SKM-1 treated with dmso at 0.1 percent for 144 hours (cell line): ENCODE measurements at regions not wholly inside any gene's neighbourhood (a gene's known extent, or its start where the extent isn't known, plus 50 kb on each side); places are given as distances from the start of the nearest gene placed in this dataset.

Experiments used
- DNase-seq: peaks from one replicate; lab custom pipeline; 2025; ENCODE audit not compliant: unreplicated experiment; lab: John Stamatoyannopoulos, UW

GRCh38 chr13:104105418-104106355 is 1039.5 kb upstream of the SLC10A2 start:
- DNase-seq = no peak

DNA sequence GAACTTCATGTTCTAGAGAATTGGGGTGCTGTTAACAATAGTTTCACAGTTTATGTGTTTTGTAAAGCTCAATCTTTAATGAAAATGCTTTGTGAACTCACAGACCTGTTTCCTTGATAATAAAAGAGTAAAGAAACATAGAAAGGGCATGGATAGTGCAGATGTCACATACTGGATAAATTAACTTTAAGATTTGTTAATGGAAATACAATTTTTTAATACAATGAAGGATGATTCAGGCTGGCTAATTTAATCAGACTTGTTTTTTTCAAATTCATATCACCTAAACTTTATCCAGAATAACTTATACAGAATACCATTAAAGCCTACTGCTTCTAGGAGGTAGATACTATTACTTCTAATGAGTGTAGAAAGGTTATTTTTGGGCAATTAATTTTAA is 1033.5 kb upstream of the SLC10A2 start:
- no peak for DNase-seq

DNA sequence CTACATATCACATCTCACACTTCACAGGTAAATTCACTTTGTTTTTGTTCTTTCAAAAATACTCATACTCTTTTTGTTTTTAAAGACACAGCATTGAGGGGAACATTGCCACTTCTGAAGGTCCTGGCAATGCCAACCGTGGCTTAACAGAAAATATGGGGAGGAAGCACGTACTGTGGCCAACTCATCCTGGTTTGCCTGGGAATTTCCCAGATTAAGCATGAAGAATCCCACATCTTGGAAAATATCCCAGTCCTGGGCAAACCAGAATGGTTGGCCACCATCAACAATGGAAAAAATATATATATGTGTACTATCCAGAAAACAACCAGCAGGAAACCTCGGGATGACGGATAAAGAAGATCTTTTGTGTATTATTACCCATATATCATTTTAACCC is 1032.2 kb upstream of the SLC10A2 start:
- no peak for DNase-seq

DNA sequence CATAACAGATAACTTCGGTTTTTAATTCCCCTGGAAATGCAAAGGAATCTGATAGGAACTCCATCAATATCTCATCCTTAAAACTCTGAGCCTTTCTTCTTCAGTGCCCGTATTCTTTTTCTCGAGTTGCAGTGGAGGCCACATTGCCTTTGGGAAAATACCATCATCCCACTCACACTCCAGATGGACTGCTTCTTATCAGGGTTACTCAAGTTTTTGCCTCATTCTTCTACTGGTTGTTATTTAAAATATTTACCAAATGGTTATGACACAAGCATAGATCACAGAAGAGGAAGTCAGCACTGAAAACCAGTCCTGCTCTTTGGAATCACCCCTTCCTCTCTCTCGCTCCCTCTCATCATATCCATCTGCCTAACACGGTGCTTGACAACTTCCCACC is 1020.5 kb upstream of the SLC10A2 start:
- DNase-seq = no peak

- no peak for DNase-seq
Observed at GRCh38 chr13:104086210-104086609, 1020.0 kb upstream of the SLC10A2 start.

DNA sequence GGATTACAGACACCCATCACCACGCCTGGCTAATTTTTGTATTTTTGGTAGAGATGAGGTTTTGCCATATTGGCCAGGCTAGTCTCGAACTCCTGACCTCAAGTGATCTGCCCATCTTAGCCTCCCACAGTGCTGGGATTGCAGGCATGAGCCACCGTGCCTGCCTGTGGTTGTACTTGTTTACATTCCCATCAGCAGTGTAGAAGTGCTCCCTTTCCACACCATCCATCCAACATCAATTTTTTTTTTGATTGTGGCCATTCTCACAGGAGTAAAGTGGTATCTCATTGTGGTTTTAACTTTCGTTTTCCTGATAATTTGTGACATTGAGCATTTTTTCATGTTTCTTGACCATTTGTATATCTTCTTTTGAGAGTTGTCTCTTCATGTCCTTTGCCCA is 1019.4 kb upstream of the SLC10A2 start:
- DNase-seq = no peak

- DNase-seq = no peak
Observed at GRCh38 chr13:104074326-104074725, 1008.1 kb upstream of the SLC10A2 start.

DNA sequence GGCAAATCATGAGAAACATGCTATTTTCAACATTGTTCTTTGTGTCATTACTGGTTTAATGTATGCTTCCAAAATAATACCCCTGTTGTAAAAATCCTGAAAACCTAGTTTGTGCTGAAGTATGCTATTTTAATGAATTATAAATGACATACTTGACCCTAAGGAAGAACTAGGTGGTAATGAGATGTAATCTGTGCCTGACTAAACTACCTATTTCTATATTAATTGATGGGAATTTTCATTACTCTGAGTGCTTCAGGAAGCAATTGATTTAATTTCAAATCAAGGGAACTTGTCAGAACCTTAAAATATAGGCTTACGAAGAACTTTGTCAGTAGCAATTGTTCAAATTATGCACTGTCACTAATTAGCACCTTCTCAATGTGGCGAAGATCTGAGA is 1005.6 kb upstream of the SLC10A2 start:
- DNase-seq = no peak

DNA sequence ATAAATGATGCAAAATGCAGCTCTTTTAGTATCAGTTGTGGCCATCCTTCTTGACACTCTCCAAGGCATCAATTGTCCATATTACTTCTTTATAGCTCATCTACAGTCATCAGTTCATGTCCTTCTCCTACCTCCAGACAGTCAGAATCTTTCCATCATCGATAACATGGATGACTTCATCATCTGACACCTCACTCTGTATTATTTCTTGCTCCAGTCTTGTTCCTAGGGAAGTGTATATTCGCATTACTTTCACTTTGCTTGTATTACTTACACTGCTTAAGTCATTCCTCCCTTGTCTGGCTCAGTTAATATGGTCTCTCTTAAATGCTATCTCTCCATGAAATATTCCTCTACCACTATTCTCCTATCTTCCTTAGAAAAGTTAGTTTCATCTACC is 999.1 kb upstream of the SLC10A2 start:
- no peak for DNase-seq

DNA sequence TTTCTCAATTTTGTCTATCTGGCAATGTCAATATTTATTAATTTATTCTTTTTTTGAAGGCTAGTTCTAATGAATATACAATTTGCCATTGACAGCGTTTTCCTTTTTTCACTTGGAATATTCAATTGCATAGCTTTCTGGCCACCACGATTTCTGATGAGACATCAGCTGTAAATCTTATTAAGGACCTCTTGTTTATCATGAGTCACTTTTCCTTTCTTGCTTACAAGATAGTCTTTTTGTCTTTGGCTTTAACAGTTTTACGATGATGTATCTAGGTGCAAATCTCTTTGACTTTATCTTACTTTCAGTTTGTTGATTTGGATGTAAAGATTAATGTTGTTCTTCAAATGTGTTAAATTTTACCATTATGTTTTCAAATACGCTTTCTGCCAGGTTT is 991.6 kb upstream of the SLC10A2 start:
- DNase-seq = no peak

DNA sequence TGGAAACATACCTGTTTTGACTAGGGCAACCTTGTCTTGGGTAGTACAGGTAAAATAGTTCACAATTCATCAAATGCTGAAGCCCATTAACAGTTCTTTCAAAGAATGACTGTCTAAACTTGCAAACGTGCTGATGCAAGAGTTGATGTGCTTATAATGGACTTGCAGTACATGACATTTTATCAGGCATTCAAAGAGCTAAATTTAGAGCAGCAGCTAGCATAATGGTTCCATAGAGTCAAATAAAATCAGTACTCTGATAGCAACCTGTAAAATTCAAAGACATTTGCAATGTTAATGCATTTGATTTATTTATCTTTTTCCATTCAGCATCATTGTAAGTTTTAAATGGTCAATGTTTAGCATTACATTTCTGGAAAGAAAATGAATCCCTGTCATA is 979.7 kb upstream of the SLC10A2 start:
- no peak for DNase-seq

GRCh38 chr13:104043184-104043583 is 977.0 kb upstream of the SLC10A2 start:
- no peak for DNase-seq

- DNase-seq = no peak
Observed at GRCh38 chr13:104034891-104035290, 968.7 kb upstream of the SLC10A2 start.

GRCh38 chr13:104025303-104025702 is 959.1 kb upstream of the SLC10A2 start:
- no peak for DNase-seq

- DNase-seq = no peak
Observed at GRCh38 chr13:104024416-104025170, 958.4 kb upstream of the SLC10A2 start.

DNA sequence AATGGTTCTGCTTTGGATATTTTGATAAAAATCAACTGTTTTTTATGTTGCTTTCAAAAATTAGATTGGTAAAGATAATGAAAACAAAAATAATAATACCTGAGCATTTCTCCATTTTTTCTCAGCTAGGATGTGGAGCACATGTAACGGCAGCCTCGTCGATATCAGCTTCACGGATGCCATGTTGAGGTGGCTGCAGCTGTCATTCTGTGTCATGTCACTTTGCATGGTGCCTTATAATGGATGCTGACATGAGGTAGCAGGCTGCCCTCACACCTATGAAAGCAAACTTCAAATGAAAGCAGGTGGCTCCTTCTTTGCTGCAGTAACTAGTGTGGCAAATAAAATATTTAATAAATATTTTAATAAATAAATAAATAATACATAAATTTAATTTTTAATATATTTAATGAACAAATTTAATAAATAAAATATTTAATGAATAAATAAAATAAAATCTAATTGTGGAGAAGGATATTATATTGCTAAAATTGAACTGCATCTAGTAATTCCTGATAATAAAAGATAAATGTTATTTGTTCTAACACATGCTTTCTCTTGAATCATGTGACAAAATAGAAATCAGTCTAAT is 955.7 kb upstream of the SLC10A2 start:
- no peak for DNase-seq

DNA sequence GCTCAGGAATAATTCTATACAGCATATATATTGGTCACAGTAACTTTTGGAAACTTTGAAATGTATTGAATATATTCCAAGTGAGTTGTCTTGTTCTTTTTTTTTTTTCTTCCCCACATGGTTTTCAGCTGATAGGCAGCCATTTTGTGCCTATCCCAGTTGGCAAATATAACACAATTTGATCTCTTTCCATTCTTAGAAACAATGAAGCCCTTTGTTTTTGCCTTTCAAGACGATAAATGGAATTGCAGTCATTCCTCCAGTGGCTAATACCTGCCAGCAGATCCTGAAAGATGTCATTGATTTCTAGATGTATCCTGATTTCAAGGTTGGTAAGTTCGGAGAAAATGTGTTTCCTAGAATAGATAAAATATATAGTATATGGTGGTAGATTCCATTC is 951.1 kb upstream of the SLC10A2 start:
- no peak for DNase-seq

- DNase-seq = no peak
Observed at GRCh38 chr13:104015646-104016396, 949.6 kb upstream of the SLC10A2 start.

DNA sequence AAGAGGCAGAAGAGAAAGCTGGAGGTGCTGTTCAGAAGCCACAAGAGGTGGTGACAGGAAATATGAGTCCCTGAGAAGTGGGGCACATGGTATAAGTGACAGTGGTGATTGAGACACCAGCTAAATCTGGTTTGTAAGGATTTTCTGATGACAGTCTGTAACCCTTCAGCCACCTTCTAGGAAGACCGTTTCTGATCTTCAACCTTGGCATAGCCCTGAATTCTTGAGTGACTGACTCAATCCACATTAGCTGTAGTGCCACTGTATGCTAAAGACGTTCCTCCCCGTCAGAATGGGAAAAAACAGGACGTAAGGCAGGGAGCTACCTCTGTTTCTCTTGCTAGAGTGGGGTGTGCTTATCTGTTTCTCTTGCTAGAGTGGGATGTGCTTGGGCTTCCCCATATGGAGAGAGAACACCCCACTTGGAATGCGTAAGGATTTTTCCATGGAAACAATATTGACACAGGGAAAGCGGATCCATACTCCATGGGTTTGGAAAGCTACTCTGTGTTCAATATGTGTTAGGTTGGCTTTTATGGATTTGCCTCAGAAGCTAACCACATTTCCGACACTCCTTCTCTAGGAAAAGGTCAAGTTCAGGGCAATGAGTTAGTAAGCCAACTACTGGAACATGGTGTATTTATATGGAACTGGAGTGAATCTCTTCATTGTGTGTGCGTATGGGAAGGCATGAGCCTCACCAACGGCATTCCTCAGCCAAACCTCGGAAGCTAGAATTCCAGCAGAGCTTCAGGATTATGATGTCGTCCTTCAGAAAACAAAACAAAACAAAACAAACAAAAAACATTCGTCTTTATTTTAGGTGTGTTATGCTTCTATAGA is 948.8 kb upstream of the SLC10A2 start:
- DNase-seq = no peak

GRCh38 chr13:104011505-104012241 is 945.5 kb upstream of the SLC10A2 start:
- no peak for DNase-seq
